Upper lobe of right lung (tissue), 1 donor: ENCODE measurements at regions not wholly inside any gene's neighbourhood (a gene's known extent, or its start where the extent isn't known, plus 50 kb on each side); places are given as distances from the start of the nearest gene placed in this dataset.

Source experiments
- ATAC-seq: fragments of 200-7000 bp; cut with Tn5 transposase; one replicate; pipeline ENCODE4 v1.9.1; 2020; ENCODE audit warnings: mild to moderate bottlenecking, moderate library complexity
- DNase-seq: peaks from one replicate; pipeline ENCODE4 v3.0.0-alpha.2; 2020
- H3K27ac ChIP-seq: fragments of 200-600 bp; one replicate; pipeline ENCODE4 v1.8.0; 2022
- H3K27me3 ChIP-seq: fragments of 200-600 bp; one replicate; pipeline ENCODE4 v1.8.0; 2022; ENCODE audit warnings: mild to moderate bottlenecking
- H3K36me3 ChIP-seq: fragments of 200-600 bp; one replicate; pipeline ENCODE4 v1.8.0; 2022
- H3K4me1 ChIP-seq: fragments of 200-600 bp; one replicate; pipeline ENCODE4 v1.8.0; 2022
- H3K4me3 ChIP-seq: fragments of 200-600 bp; one replicate; pipeline ENCODE4 v1.8.0; 2022; ENCODE audit warnings: mild to moderate bottlenecking
- H3K9me3 ChIP-seq: fragments of 200-600 bp; one replicate; pipeline ENCODE4 v1.8.0; 2022
- CTCF ChIP-seq: fragments of 200-600 bp; IDR thresholded peaks from one replicate; pipeline ENCODE4 v1.8.0; 2022; ENCODE audit warnings: antibody characterized with exemption
- intact Hi-C: fragments of 100-400 bp; cut with DNase I; formaldehyde crosslinking; loops from one replicate; pipeline ENCODE4 v1.11.0; 2022
- donor health status: DM: no; HTN: yes; CAD: no; lungs with severe emphysema.

GRCh38 chr11:30106222-30107181 lies 89.7 kb upstream of the KCNA4 start:
- H3K27me3 ChIP-seq, result no peaks in the 10 kb centered on the region
- H3K4me1 ChIP-seq, result no peaks in the 10 kb centered on the region
- ATAC-seq (no peak), DNase-seq (no peak)
- no peak for TF ChIP-seq CTCF
- H3K4me3 ChIP-seq, result no peak overlapping the region
- no peaks in the 10 kb centered on the region for H3K9me3 ChIP-seq
- intact Hi-C loops, result no loop called here
- no peaks in the 10 kb centered on the region for H3K36me3 ChIP-seq
- H3K27ac ChIP-seq, result no peak overlapping the region

- ATAC-seq, result no peak
- no peaks in the 10 kb centered on the region for H3K9me3 ChIP-seq
These were observed 91.1 kb upstream of the KCNA4 start for GRCh38 chr11:30107899-30108298.

GRCh38 chr11:30109774-30110173 lies 92.9 kb upstream of the KCNA4 start:
- no peaks in the 10 kb centered on the region for H3K36me3 ChIP-seq
- no peak for TF ChIP-seq CTCF
- no peak for ATAC-seq

More at GRCh38 chr11:30107899-30108298, 91.1 kb upstream of the KCNA4 start:
- DNase-seq, result no peak
- Histone ChIP-seq H3K4me3 (no peak overlapping the region), H3K36me3 (no peaks in the 10 kb centered on the region), H3K4me1 (no peaks in the 10 kb centered on the region), H3K27ac (no peak overlapping the region), H3K27me3 (no peaks in the 10 kb centered on the region)
- no peak for TF ChIP-seq CTCF
- intact Hi-C loops, result no loop called here

GRCh38 chr11:30110691-30111090 lies 93.9 kb upstream of the KCNA4 start:
- DNase-seq, result no peak
- TF ChIP-seq CTCF, result no peak
- Histone ChIP-seq H3K9me3 (no peaks in the 10 kb centered on the region), H3K4me3 (no peak overlapping the region), H3K27me3 (no peaks in the 10 kb centered on the region), H3K27ac (no peak overlapping the region), H3K4me1 (no peaks in the 10 kb centered on the region), H3K36me3 (no peaks in the 10 kb centered on the region)
- intact Hi-C loops, result no loop called here
- ATAC-seq, result no peak

More at GRCh38 chr11:30109774-30110173, 92.9 kb upstream of the KCNA4 start:
- DNase-seq, result no peak
- no peaks in the 10 kb centered on the region for H3K4me1 ChIP-seq
- H3K27me3 ChIP-seq, result no peaks in the 10 kb centered on the region
- no peak overlapping the region for H3K27ac ChIP-seq
- no peak overlapping the region for H3K4me3 ChIP-seq
- H3K9me3 ChIP-seq, result no peaks in the 10 kb centered on the region
- intact Hi-C loops, result no loop called here

GRCh38 chr11:30111786-30112185 lies 95.0 kb upstream of the KCNA4 start:
- Histone ChIP-seq H3K27me3 (no peaks in the 10 kb centered on the region), H3K36me3 (no peaks in the 10 kb centered on the region), H3K9me3 (no peaks in the 10 kb centered on the region), H3K27ac (no peak overlapping the region), H3K4me1 (no peaks in the 10 kb centered on the region), H3K4me3 (no peak overlapping the region)
- intact Hi-C loops, result no loop called here
- no peak for TF ChIP-seq CTCF
- DNase-seq (no peak), ATAC-seq (no peak)
